NAMALWA (cell line): ENCODE measurements at regions not wholly inside any gene's neighbourhood (a gene's known extent, or its start where the extent isn't known, plus 50 kb on each side); places are given as distances from the start of the nearest gene placed in this dataset.
"Not testable (repeated sequence)": the region's sequence is repeated elsewhere in the genome, so short reads cannot be mapped to it uniquely, and the experiment has no call there.

ENCODE experiments used
- DNase-seq: peaks from one replicate; pipeline ENCODE4 v3.0.0-alpha.2; 2015; ENCODE audit warnings: low spot score

- not testable (repeated sequence) for DNase-seq
These were observed 2730.6 kb downstream of the RPIA start for GRCh38 chr2:91422102-91422501.

- not testable (repeated sequence) for DNase-seq
These were observed 2735.7 kb downstream of the RPIA start for GRCh38 chr2:91427148-91427547.

- not testable (repeated sequence) for DNase-seq
These were observed 2750.4 kb downstream of the RPIA start for GRCh38 chr2:91441932-91442245.

GRCh38 chr2:91442246-91442905 is 2750.9 kb downstream of the RPIA start:
- DNase-seq: no peak

GRCh38 chr2:91442906-91443729 is 2751.6 kb downstream of the RPIA start:
- not testable (repeated sequence) for DNase-seq

GRCh38 chr2:91443730-91444115 is 2752.2 kb downstream of the RPIA start:
- DNase-seq: not testable (repeated sequence)

GRCh38 chr2:91445705-91446104 is 2754.2 kb downstream of the RPIA start:
- DNase-seq: not testable (repeated sequence)

GRCh38 chr2:91446489-91446888 is 2755.0 kb downstream of the RPIA start:
- not testable (repeated sequence) for DNase-seq

- DNase-seq: not testable (repeated sequence)
These were observed 2755.4 kb downstream of the RPIA start for GRCh38 chr2:91446915-91447314.

GRCh38 chr2:91447508-91447907 is 2756.0 kb downstream of the RPIA start:
- not testable (repeated sequence) for DNase-seq

GRCh38 chr2:91462292-91462691 is 2770.8 kb downstream of the RPIA start:
- not testable (repeated sequence) for DNase-seq

GRCh38 chr2:91463007-91463406 is 2771.5 kb downstream of the RPIA start:
- not testable (repeated sequence) for DNase-seq

- not testable (repeated sequence) for DNase-seq
These were observed 2775.4 kb downstream of the RPIA start for GRCh38 chr2:91466780-91467363.

- not testable (repeated sequence) for DNase-seq
These were observed 2784.9 kb downstream of the RPIA start for GRCh38 chr2:91476244-91476935.

GRCh38 chr2:91476936-91477246 is 2785.4 kb downstream of the RPIA start:
- not testable (repeated sequence) for DNase-seq

GRCh38 chr2:91477291-91477690 is 2785.8 kb downstream of the RPIA start:
- not testable (repeated sequence) for DNase-seq

GRCh38 chr2:91477731-91478672 is 2786.5 kb downstream of the RPIA start:
- no peak for DNase-seq

GRCh38 chr2:91478851-91479718 is 2787.6 kb downstream of the RPIA start:
- DNase-seq: not testable (repeated sequence)

GRCh38 chr2:91485226-91485625 is 2793.8 kb downstream of the RPIA start:
- not testable (repeated sequence) for DNase-seq
